H9 (cell line): ENCODE measurements at regions not wholly inside any gene's neighbourhood (a gene's known extent, or its start where the extent isn't known, plus 50 kb on each side); places are given as distances from the start of the nearest gene placed in this dataset.

Experiments
- DNase-seq: peaks from one replicate; pipeline ENCODE4 v3.0.0-alpha.2; 2017
- H2AFZ ChIP-seq: one replicate; pipeline ENCODE4 v1.6.1; 2013; ENCODE audit warnings: mild to moderate bottlenecking, low read length, control low read depth, moderate library complexity
- H2AK5ac ChIP-seq: 2 replicates; pipeline ENCODE4 v1.6.1; 2013; ENCODE audit warnings: low read length, control low read depth, mixed read lengths; ENCODE audit not compliant: insufficient read length
- H2BK120ac ChIP-seq: one replicate; pipeline ENCODE4 v1.6.1; 2013; ENCODE audit warnings: low read depth, mild to moderate bottlenecking, low read length, control low read depth, inconsistent platforms; ENCODE audit not compliant: poor library complexity, severe bottlenecking
- H2BK12ac ChIP-seq: 2 replicates; pipeline ENCODE4 v1.6.1; 2013; ENCODE audit warnings: low read length, control low read depth, mixed read lengths, low read depth; ENCODE audit not compliant: insufficient read length
- H2BK15ac ChIP-seq: 2 replicates; pipeline ENCODE4 v1.6.1; 2013; ENCODE audit warnings: low read depth, low read length, control low read depth
- H2BK20ac ChIP-seq: one replicate; pipeline ENCODE4 v1.6.1; 2013; ENCODE audit warnings: low read depth, mild to moderate bottlenecking, low read length, control low read depth, inconsistent platforms; ENCODE audit not compliant: poor library complexity, severe bottlenecking
- H2BK5ac ChIP-seq: 2 replicates; pipeline ENCODE4 v1.6.1; 2013; ENCODE audit warnings: low read length, control low read depth, mixed read lengths; ENCODE audit not compliant: insufficient read length
- H3K14ac ChIP-seq: 2 replicates; pipeline ENCODE4 v1.6.1; 2013; ENCODE audit warnings: low read length, control low read depth; ENCODE audit not compliant: insufficient read depth
- H3K18ac ChIP-seq: 2 replicates; pipeline ENCODE4 v1.6.1; 2013; ENCODE audit warnings: low read depth, mild to moderate bottlenecking, mixed read lengths, low read length, control low read depth; ENCODE audit not compliant: insufficient read length
- H3K23ac ChIP-seq: 2 replicates; pipeline ENCODE4 v1.6.1; 2013; ENCODE audit warnings: low read length, control low read depth, mixed read lengths, low read depth; ENCODE audit not compliant: insufficient read length
- H3K23me2 ChIP-seq: 2 replicates; pipeline ENCODE4 v1.6.1; 2013; ENCODE audit warnings: low read depth, mild to moderate bottlenecking, mixed read lengths, low read length, control low read depth; ENCODE audit not compliant: insufficient read length, poor library complexity, severe bottlenecking
- H3K27ac ChIP-seq: 2 replicates; pipeline ENCODE4 v1.5.1; 2013; ENCODE audit warnings: low read length, control low read depth, mixed read lengths, low read depth; ENCODE audit not compliant: insufficient read length
- H3K27me3 ChIP-seq: 2 replicates; pipeline ENCODE4 v1.6.1; 2013; ENCODE audit warnings: low read length, control low read depth, inconsistent platforms; ENCODE audit not compliant: insufficient read depth
- H3K4ac ChIP-seq: 2 replicates; pipeline ENCODE4 v1.6.1; 2013; ENCODE audit warnings: low read depth, mild to moderate bottlenecking, control low read depth, inconsistent platforms, low read length, moderate library complexity
- H3K4me1 ChIP-seq: 2 replicates; pipeline ENCODE4 v1.6.1; 2013; ENCODE audit warnings: low read length, control low read depth, inconsistent platforms; ENCODE audit not compliant: insufficient read depth
- H3K4me2 ChIP-seq: 2 replicates; pipeline ENCODE4 v1.6.1; 2013; ENCODE audit warnings: low read length, control low read depth, mixed read lengths; ENCODE audit not compliant: insufficient read length, insufficient read depth
- H3K56ac ChIP-seq: 2 replicates; pipeline ENCODE4 v1.6.1; 2013; ENCODE audit warnings: low read depth, mild to moderate bottlenecking, mixed read lengths, low read length, control low read depth; ENCODE audit not compliant: insufficient read length
- H3K79me1 ChIP-seq: 2 replicates; pipeline ENCODE4 v1.6.1; 2013; ENCODE audit warnings: low read depth, mild to moderate bottlenecking, moderate library complexity, low read length, control low read depth, inconsistent platforms; ENCODE audit not compliant: insufficient read depth, poor library complexity, severe bottlenecking
- H3K79me2 ChIP-seq: 2 replicates; pipeline ENCODE4 v1.6.1; 2013; ENCODE audit warnings: low read length, control low read depth, inconsistent platforms; ENCODE audit not compliant: insufficient read depth
- H3K9ac ChIP-seq: 2 replicates; pipeline ENCODE4 v1.6.1; 2013; ENCODE audit warnings: low read length, control low read depth, mixed read lengths; ENCODE audit not compliant: insufficient read length; ENCODE audit errors: extremely low read depth
- H3K9me3 ChIP-seq: one replicate; pipeline ENCODE4 v1.6.1; 2013; ENCODE audit warnings: low read depth, low read length, inconsistent platforms; ENCODE audit not compliant: control insufficient read depth
- H3T11ph ChIP-seq: one replicate; pipeline ENCODE4 v1.6.1; 2013; ENCODE audit warnings: mild to moderate bottlenecking, low read length, control low read depth, inconsistent platforms
- H4K20me1 ChIP-seq: one replicate; pipeline ENCODE4 v1.6.1; 2013; ENCODE audit not compliant: control insufficient read depth, insufficient read length, insufficient read depth
- H4K5ac ChIP-seq: 2 replicates; pipeline ENCODE4 v1.6.1; 2013; ENCODE audit warnings: low read depth, mild to moderate bottlenecking, mixed read lengths, low read length, control low read depth; ENCODE audit not compliant: insufficient read length
- H4K8ac ChIP-seq: replicated peaks from 2 replicates; pipeline ENCODE4 v1.6.1; 2013; ENCODE audit warnings: low read length, control low read depth, mixed read lengths, low read depth; ENCODE audit not compliant: insufficient read length
- H4K91ac ChIP-seq: 2 replicates; pipeline ENCODE4 v1.6.1; 2013; ENCODE audit warnings: low read depth, mild to moderate bottlenecking, moderate library complexity, mixed read lengths, low read length, control low read depth; ENCODE audit not compliant: insufficient read length
- H3K27ac Mint-ChIP-seq, 3 experiments: 2 replicates in 2 of 3; 3 replicates in 1 of 3; pipeline ENCODE4 v1.8.0; 2020 to 2021; ENCODE audit warnings: mixed read lengths in 3 of 3, mild to moderate bottlenecking in 1 of 3, moderate library complexity in 1 of 3
- H3K27me3 Mint-ChIP-seq: 2 replicates; pipeline ENCODE4 v1.8.0; 2021; ENCODE audit warnings: low read depth, mild to moderate bottlenecking, moderate library complexity, mixed read lengths
- H3K36me3 Mint-ChIP-seq, 3 experiments: 2 replicates in 2 of 3; 3 replicates in 1 of 3; pipeline ENCODE4 v1.8.0; 2020 to 2021; ENCODE audit warnings: low read depth in 3 of 3, mixed read lengths in 3 of 3; ENCODE audit not compliant: insufficient read depth in 1 of 3
- H3K4me1 Mint-ChIP-seq, 2 experiments: 2 replicates each; pipeline ENCODE4 v1.8.0; 2020; ENCODE audit warnings: mixed read lengths in 2 of 2
- H3K4me3 Mint-ChIP-seq, 2 experiments: 2 replicates in 1 of 2; 3 replicates in 1 of 2; pipeline ENCODE4 v1.8.0; 2020 to 2021; ENCODE audit warnings: mild to moderate bottlenecking in 2 of 2, mixed read lengths in 2 of 2, moderate library complexity in 1 of 2
- H3K9me3 Mint-ChIP-seq, 2 experiments: 2 replicates in 1 of 2; 3 replicates in 1 of 2; pipeline ENCODE4 v1.8.0; 2020; ENCODE audit warnings: mild to moderate bottlenecking in 2 of 2, mixed read lengths in 2 of 2, moderate library complexity in 1 of 2
- WGBS: extraction: QIAGEN DNeasy Blood & Tissue Kit; methylation state at CpG from one replicate; pipeline ENCODE4 v1.1.7; 2013; ENCODE audit warnings: missing lambda C conversion rate, low lambda C conversion rate, mixed read lengths; ENCODE audit not compliant: insufficient read length; ENCODE audit errors: extremely low coverage; 5-methylcytosine and 5-hydroxymethylcytosine counted together
- TF ChIP-seq, protein P1 (sequence below): fragments of 200-600 bp; sonication (generic); conservative IDR thresholded peaks from 3 replicates; pipeline ENCODE4 v1.8.0; 2021; ENCODE audit warnings: antibody characterized with exemption, mild to moderate bottlenecking

- DNase-seq = no peak
- Mint-ChIP-seq H3K9me3 (no peaks in the 10 kb centered on the region; a peak in 1 of 5 replicates), H3K27me3 (peaks cover 2% of the 10 kb centered on the region; the same call in 1 of the 2 replicates), H3K27ac (no peak overlapping the region), H3K4me3 (no peak overlapping the region), H3K36me3 (no peaks in the 10 kb centered on the region), H3K4me1 (peaks cover 6 to 7% of the 10 kb centered on the region in 2 experiments; a peak in 2 of 4 replicates)
- Histone ChIP-seq H2BK120ac (no peak overlapping the region), H3K27me3 (no peaks in the 10 kb centered on the region), H3K4me2 (no peak overlapping the region), H4K5ac (no peak overlapping the region), H2AFZ (no peak overlapping the region), H2BK12ac (no peak overlapping the region), H2AK5ac (no peak overlapping the region), H3K56ac (no peak overlapping the region), H3K79me2 (no peaks in the 10 kb centered on the region), H3K4me1 (peaks cover 2% of the 10 kb centered on the region; the same call in 1 of the 2 replicates), H2BK5ac (no peak overlapping the region), H4K20me1 (no peaks in the 10 kb centered on the region), H3K4ac (no peak overlapping the region), H3K9me3 (no peaks in the 10 kb centered on the region), H2BK20ac (no peak overlapping the region), H3K14ac (no peak overlapping the region), H4K8ac (no peak overlapping the region), H3K9ac (no peak overlapping the region), H4K91ac (no peak overlapping the region), H3K79me1 (no peaks in the 10 kb centered on the region), H3K23ac (no peak overlapping the region), H2BK15ac (no peak overlapping the region), H3K18ac (no peak overlapping the region), H3T11ph (no peak overlapping the region), H3K23me2 (no peaks in the 10 kb centered on the region), H3K27ac (no peak overlapping the region)
- WGBS = no CpG with 5 or more reads among the region's 3 CpGs
- TF ChIP-seq, protein P1, sequence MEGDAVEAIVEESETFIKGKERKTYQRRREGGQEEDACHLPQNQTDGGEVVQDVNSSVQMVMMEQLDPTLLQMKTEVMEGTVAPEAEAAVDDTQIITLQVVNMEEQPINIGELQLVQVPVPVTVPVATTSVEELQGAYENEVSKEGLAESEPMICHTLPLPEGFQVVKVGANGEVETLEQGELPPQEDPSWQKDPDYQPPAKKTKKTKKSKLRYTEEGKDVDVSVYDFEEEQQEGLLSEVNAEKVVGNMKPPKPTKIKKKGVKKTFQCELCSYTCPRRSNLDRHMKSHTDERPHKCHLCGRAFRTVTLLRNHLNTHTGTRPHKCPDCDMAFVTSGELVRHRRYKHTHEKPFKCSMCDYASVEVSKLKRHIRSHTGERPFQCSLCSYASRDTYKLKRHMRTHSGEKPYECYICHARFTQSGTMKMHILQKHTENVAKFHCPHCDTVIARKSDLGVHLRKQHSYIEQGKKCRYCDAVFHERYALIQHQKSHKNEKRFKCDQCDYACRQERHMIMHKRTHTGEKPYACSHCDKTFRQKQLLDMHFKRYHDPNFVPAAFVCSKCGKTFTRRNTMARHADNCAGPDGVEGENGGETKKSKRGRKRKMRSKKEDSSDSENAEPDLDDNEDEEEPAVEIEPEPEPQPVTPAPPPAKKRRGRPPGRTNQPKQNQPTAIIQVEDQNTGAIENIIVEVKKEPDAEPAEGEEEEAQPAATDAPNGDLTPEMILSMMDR = no peak
Observed at GRCh38 chr6:143620447-143620846, 57.3 kb upstream of the PHACTR2 start.
